Peyer's patch (tissue), 4 donors: ENCODE measurements at regions not wholly inside any gene's neighbourhood (a gene's known extent, or its start where the extent isn't known, plus 50 kb on each side); places are given as distances from the start of the nearest gene placed in this dataset.

Experiments
- CTCF ChIP-seq, 6 experiments: fragments of 450-650 bp in 4 of 6; fragments of 200-600 bp in 2 of 6; sonication (generic) in 1 of 6; IDR thresholded peaks; one replicate each; pipeline ENCODE4 v1.5.1; 2017 to 2019; ENCODE audit warnings: antibody characterized with exemption in 6 of 6, mild to moderate bottlenecking in 3 of 6, moderate library complexity in 1 of 6
- POLR2A ChIP-seq, 2 donors: fragments of 450-650 bp; IDR thresholded peaks; one replicate each; pipeline ENCODE4 v1.5.1; 2017; ENCODE audit warnings: antibody characterized with exemption in 2 of 2, mild to moderate bottlenecking in 2 of 2, moderate library complexity in 2 of 2

- no peak for TF ChIP-seq CTCF (IDR thresholded peaks at IDR 0.05)
- TF ChIP-seq POLR2A (IDR thresholded peaks at IDR 0.05) = no peak
Observed at GRCh38 chr6:66940003-66940402, 1233.0 kb upstream of the EYS start.
